ENCODE measurements at regions not wholly inside any gene's neighbourhood (a gene's known extent, or its start where the extent isn't known, plus 50 kb on each side); places are given as distances from the start of the nearest gene placed in this dataset.

- Histone ChIP-seq H3K4me3 (0 out of 2 replicates have a peak overlapping the region, but pooled peaks have one; percentile 23), H3K9me2 (ENCODE audit: insufficient read depth) (0 out of 2 replicates have a peak, but pooled peaks cover 6% of the 10 kb centered on the region), H2AFZ (no peak overlapping the region), H3K27me3 (ENCODE audit: insufficient read depth) (no peaks in the 10 kb centered on the region), H3K27ac (ENCODE audit: low read depth) (0 out of 2 replicates have a peak overlapping the region, but pooled peaks have one; percentile 10), H3K4me2 (peak overlapping the region; percentile 59; the same call in 1 of the 2 replicates), H3K79me2 (replicated peaks; ENCODE audit: insufficient read depth) (no peaks in the 10 kb centered on the region), H3K4me1 (ENCODE audit: insufficient read depth) (peaks cover 22% of the 10 kb centered on the region), H4K20me1 (replicated peaks; ENCODE audit: insufficient read depth) (no peaks in the 10 kb centered on the region), H3F3A (replicated peaks; ENCODE audit: low read depth) (no peaks in the 10 kb centered on the region), H3K36me3 (ENCODE audit: insufficient read depth) (no peaks in the 10 kb centered on the region)
- Mint-ChIP-seq H3K4me3 (peak overlapping the region; percentile 38; the same call in 2 of the 3 replicates), H3K27me3 (ENCODE audit: insufficient read depth, low read depth, poor library complexity) (peaks cover 1% of the 10 kb centered on the region), H3K9me3 (no peaks in the 10 kb centered on the region; the same call in 2 of the 3 replicates), H3K36me3 (ENCODE audit: low read depth) (no peaks in the 10 kb centered on the region), H3K4me1 (peaks cover 31% of the 10 kb centered on the region), H3K27ac (no peak overlapping the region; the same call in 1 of the 2 replicates)
- TF ChIP-seq POLR2AphosphoS5 (IDR thresholded peaks at IDR 0.05; ENCODE audit: low read depth) (no peak), ZNF331 (CRISPR knock-in tag; IDR thresholded peaks at IDR 0.05; ENCODE audit: low read depth) (no peak), CTCF (conservative IDR thresholded peaks at IDR 0.05; ENCODE audit: low read depth in 2 of 2) (no peak)
- DNase-seq (ENCODE audit: low spot score) (no peak), ATAC-seq (peak; percentile 48)
Measured at GRCh38 chr11:15471048-15471894, 356.5 kb downstream of the INSC start.

GRCh38 chr11:15471895-15472799, 357.4 kb downstream of the INSC start:
- TF ChIP-seq NANOG (IDR thresholded peaks at IDR 0.05; ENCODE audit: borderline replicate concordance) (peak; percentile 52; the same call in 1 of the 2 replicates), ZNF331 (CRISPR knock-in tag; IDR thresholded peaks at IDR 0.05; ENCODE audit: low read depth) (no peak), CTCF (conservative IDR thresholded peaks at IDR 0.05; ENCODE audit: low read depth in 2 of 2) (no peak)
- Histone ChIP-seq H2AFZ (no peak overlapping the region), H3K27me3 (ENCODE audit: insufficient read depth) (no peaks in the 10 kb centered on the region), H3K36me3 (ENCODE audit: insufficient read depth) (no peaks in the 10 kb centered on the region), H3F3A (replicated peaks; ENCODE audit: low read depth) (no peaks in the 10 kb centered on the region), H3K9me2 (ENCODE audit: insufficient read depth) (0 out of 2 replicates have a peak, but pooled peaks cover 6% of the 10 kb centered on the region), H4K20me1 (replicated peaks; ENCODE audit: insufficient read depth) (no peaks in the 10 kb centered on the region), H3K79me2 (replicated peaks; ENCODE audit: insufficient read depth) (no peaks in the 10 kb centered on the region), H3K4me1 (ENCODE audit: insufficient read depth) (peaks cover 22% of the 10 kb centered on the region), H3K4me3 (0 out of 2 replicates have a peak overlapping the region, but pooled peaks have one; percentile 23), H3K27ac (ENCODE audit: low read depth) (0 out of 2 replicates have a peak overlapping the region, but pooled peaks have one; percentile 10), H3K4me2 (peak overlapping the region; percentile 59; the same call in 1 of the 2 replicates)
- Mint-ChIP-seq H3K4me1 (peaks cover 33% of the 10 kb centered on the region), H3K27me3 (ENCODE audit: insufficient read depth, low read depth, poor library complexity) (peaks cover 1% of the 10 kb centered on the region), H3K27ac (peak overlapping the region; percentile 16), H3K9me3 (no peaks in the 10 kb centered on the region; the same call in 2 of the 3 replicates), H3K36me3 (ENCODE audit: low read depth) (no peaks in the 10 kb centered on the region), H3K4me3 (peak overlapping the region; percentile 38)
- DNase-seq (ENCODE audit: low spot score) = peak; percentile 27
- ATAC-seq = peak; percentile 91
